ENCODE measurements at regions not wholly inside any gene's neighbourhood (a gene's known extent, or its start where the extent isn't known, plus 50 kb on each side); places are given as distances from the start of the nearest gene placed in this dataset.

DNA sequence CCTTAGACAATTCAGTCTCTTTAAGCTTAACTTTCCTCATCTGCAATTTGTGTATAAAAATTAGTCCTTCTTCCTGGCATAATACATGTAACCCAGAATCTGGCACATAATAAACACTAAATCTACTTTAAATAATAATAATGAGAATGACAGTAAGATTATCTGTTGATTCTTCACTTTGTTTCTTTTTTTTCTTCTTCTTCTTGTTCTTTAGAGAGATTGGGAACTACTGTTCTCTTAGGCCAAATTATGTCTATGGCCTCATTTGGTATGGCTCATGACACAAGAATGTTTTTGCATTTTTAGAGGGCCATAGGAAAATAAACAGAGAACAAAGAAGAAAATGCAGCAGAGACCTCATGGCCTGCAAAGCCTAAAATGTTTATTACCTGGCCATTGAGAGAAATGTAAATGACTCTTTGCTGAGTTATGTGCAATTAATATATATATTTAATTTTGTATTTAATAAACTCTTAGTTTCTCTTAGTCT, 275.8 kb downstream of the SLC6A15 start:
- no peak overlapping the region for H3K27ac ChIP-seq (ENCODE audit: low read depth, low read length)
- peaks cover 8% of the 10 kb centered on the region; the same call in 1 of the 2 replicates for H3K4me1 ChIP-seq (ENCODE audit: insufficient read depth, low read length)
- no peaks in the 10 kb centered on the region for H3K9me3 ChIP-seq (ENCODE audit: insufficient read depth, low read depth, low read length)
- H3K9ac ChIP-seq (ENCODE audit: low read depth, low read length), result no peak overlapping the region
- H3K36me3 ChIP-seq (ENCODE audit: insufficient read depth, low read length), result no peaks in the 10 kb centered on the region
- no peak overlapping the region for H3K4me3 ChIP-seq (ENCODE audit: low read length)
- no peaks in the 10 kb centered on the region for H3K27me3 ChIP-seq (ENCODE audit: insufficient read depth, low read length)

DNA sequence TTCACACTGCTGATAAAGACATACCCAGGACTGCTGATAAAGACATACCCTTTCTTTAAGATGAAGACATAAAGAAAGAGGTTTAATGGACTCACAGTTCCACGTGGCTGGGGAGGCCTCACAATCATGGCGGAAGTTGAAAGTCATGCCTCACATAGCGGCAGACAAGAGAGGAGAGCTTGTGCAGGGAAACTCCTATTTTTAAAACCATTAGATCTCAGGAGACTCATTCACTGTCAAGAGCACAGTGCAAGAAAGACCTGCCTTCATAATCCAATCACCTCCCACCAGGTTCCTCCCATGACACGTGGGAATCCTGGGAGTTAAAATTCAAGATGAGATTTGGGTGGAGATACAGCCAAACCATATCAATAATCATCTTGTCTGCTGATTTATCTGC, 278.1 kb downstream of the SLC6A15 start:
- WGBS, result 95% methylated on average over 3 of the region's 4 CpGs
- Histone ChIP-seq H3K9me3 (ENCODE audit: insufficient read depth, low read depth, low read length) (no peaks in the 10 kb centered on the region), H3K36me3 (ENCODE audit: insufficient read depth, low read length) (no peaks in the 10 kb centered on the region), H3K4me1 (ENCODE audit: insufficient read depth, low read length) (peaks cover 8% of the 10 kb centered on the region; the same call in 1 of the 2 replicates), H3K9ac (ENCODE audit: low read depth, low read length) (no peak overlapping the region), H3K4me3 (ENCODE audit: low read length) (no peak overlapping the region), H3K27me3 (ENCODE audit: insufficient read depth, low read length) (no peaks in the 10 kb centered on the region), H3K27ac (ENCODE audit: low read depth, low read length) (no peak overlapping the region)

DNA sequence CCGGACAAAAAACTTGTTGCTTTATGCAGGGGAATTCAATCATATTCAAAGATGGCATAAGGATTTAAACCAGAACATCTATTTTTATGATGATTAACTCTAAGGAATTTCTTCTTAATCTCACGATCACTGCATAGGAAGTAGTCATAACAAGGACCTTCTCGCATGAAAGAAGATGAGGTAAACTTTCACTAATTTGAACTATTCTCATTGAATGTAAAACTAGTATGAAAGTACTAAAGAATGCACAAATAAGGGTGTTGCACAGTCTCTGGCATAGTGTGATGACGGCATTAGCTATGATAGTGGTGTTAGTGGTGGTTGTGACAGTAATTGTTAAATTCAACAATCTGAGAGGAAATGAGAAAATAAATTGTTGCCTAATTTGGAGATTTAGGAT, 280.0 kb downstream of the SLC6A15 start:
- 84% methylated on average over 4 of the region's 4 CpGs for WGBS
- no peaks in the 10 kb centered on the region for H3K36me3 ChIP-seq (ENCODE audit: insufficient read depth, low read length)
- peaks cover 8% of the 10 kb centered on the region; the same call in 1 of the 2 replicates for H3K4me1 ChIP-seq (ENCODE audit: insufficient read depth, low read length)
- no peaks in the 10 kb centered on the region for H3K9me3 ChIP-seq (ENCODE audit: insufficient read depth, low read depth, low read length)
- H3K27ac ChIP-seq (ENCODE audit: low read depth, low read length), result no peak overlapping the region
- H3K27me3 ChIP-seq (ENCODE audit: insufficient read depth, low read length), result no peaks in the 10 kb centered on the region
- H3K9ac ChIP-seq (ENCODE audit: low read depth, low read length), result no peak overlapping the region
- no peak overlapping the region for H3K4me3 ChIP-seq (ENCODE audit: low read length)

DNA sequence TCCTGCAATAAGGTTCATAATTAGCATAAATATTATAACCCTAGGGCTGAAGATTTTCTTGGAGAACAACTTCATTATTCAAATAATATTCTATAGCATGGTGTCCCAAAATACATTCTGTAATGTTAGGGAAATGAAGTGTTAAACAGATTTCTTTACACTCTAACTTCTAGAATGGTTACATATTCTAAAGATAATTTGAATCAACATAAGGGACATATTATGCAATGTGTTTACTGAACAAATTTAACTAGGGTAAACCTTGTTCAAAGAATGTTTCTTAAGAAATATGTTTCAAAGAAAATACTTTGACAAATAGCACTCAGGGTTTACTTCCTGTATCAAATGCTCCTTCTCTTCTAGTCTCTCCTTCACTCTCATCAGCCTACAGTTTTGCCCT, 281.6 kb downstream of the SLC6A15 start:
- no peaks in the 10 kb centered on the region for H3K9me3 ChIP-seq (ENCODE audit: insufficient read depth, low read depth, low read length)
- H3K36me3 ChIP-seq (ENCODE audit: insufficient read depth, low read length), result no peaks in the 10 kb centered on the region
- H3K9ac ChIP-seq (ENCODE audit: low read depth, low read length), result no peak overlapping the region
- no peaks in the 10 kb centered on the region for H3K27me3 ChIP-seq (ENCODE audit: insufficient read depth, low read length)
- no peak overlapping the region for H3K4me3 ChIP-seq (ENCODE audit: low read length)
- 0 out of 2 replicates have a peak, but pooled peaks cover 3% of the 10 kb centered on the region for H3K4me1 ChIP-seq (ENCODE audit: insufficient read depth, low read length)
- no peak overlapping the region for H3K27ac ChIP-seq (ENCODE audit: low read depth, low read length)

DNA sequence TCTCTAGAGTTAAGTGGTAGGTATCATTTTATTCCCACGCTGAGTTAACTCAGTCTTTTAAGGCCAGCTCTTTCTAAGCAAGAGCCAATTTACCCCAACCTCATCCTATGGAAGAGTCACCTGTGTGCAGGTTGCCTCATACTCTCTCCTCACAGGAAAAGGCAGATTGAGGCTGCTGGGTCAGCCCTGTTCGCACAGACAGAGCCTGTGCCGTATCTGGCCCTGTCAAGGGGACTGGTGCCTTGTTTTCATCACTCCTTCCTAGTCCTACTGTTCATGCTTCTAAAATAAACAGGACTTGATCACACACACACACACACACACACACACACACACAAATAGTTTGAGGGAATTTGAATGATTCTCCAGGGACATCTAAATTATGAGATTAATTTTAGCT, 285.0 kb downstream of the SLC6A15 start:
- Histone ChIP-seq H3K4me1 (ENCODE audit: insufficient read depth, low read length) (0 out of 2 replicates have a peak, but pooled peaks cover 2% of the 10 kb centered on the region), H3K36me3 (ENCODE audit: insufficient read depth, low read length) (no peaks in the 10 kb centered on the region), H3K27me3 (ENCODE audit: insufficient read depth, low read length) (no peaks in the 10 kb centered on the region), H3K27ac (ENCODE audit: low read depth, low read length) (no peak overlapping the region), H3K9ac (ENCODE audit: low read depth, low read length) (no peak overlapping the region), H3K4me3 (ENCODE audit: low read length) (no peak overlapping the region), H3K9me3 (ENCODE audit: insufficient read depth, low read depth, low read length) (no peaks in the 10 kb centered on the region)
- 93% methylated on average over 3 of the region's 3 CpGs for WGBS

DNA sequence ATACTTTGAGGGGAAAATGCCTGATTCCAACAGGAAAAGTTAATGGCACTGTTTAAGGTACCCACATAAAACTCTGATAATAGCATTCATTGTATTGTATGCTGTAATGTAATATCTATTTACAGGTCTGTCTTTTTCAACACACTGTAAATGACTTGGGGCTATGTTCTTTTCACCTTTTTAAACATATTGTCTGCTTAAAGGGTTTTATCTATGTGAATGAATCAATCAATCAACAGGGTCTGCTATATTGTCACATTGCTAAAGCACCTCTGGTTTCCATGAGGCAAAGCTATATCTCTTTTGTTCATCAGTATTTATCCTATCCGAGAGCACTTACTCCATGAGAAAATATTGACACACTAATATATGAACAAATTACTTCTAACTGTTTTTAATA, 288.0 kb downstream of the SLC6A15 start:
- no peak overlapping the region for H3K9ac ChIP-seq (ENCODE audit: low read depth, low read length)
- no peak overlapping the region for H3K27ac ChIP-seq (ENCODE audit: low read depth, low read length)
- no peaks in the 10 kb centered on the region for H3K36me3 ChIP-seq (ENCODE audit: insufficient read depth, low read length)
- 0 out of 2 replicates have a peak, but pooled peaks cover 2% of the 10 kb centered on the region for H3K4me1 ChIP-seq (ENCODE audit: insufficient read depth, low read length)
- no peaks in the 10 kb centered on the region for H3K27me3 ChIP-seq (ENCODE audit: insufficient read depth, low read length)
- H3K4me3 ChIP-seq (ENCODE audit: low read length), result no peak overlapping the region
- WGBS, result 100% methylated on average over 1 of the region's 1 CpG
- no peaks in the 10 kb centered on the region for H3K9me3 ChIP-seq (ENCODE audit: insufficient read depth, low read depth, low read length)

DNA sequence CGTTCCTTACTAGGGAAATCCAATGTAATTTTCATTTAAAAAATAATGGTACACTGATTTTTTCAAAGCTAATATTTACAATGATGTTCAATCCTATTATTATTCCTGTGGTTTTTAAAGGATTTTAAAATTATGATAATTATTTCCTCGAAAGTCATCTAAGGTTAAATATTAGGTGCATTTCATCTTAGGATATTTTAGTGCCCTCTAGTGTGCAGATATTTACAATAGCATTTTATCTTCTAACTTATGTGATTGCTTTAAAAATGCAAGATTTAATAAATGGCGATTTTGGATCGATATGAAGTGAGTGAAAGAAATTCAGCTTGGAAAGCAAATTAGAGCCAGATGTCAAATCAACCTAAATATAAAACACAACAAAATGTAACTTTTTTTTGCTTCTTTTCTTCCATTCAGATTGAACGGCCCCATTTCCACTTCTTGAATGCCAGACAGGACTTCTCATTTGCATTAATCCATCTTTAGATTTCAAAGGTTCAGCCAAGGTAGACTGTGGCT, 293.5 kb downstream of the SLC6A15 start:
- no peak overlapping the region for H3K9ac ChIP-seq (ENCODE audit: low read depth, low read length)
- no peaks in the 10 kb centered on the region for H3K9me3 ChIP-seq (ENCODE audit: insufficient read depth, low read depth, low read length)
- H3K36me3 ChIP-seq (ENCODE audit: insufficient read depth, low read length), result no peaks in the 10 kb centered on the region
- 83% methylated on average over 1 of the region's 5 CpGs for WGBS
- no peaks in the 10 kb centered on the region for H3K27me3 ChIP-seq (ENCODE audit: insufficient read depth, low read length)
- H3K4me3 ChIP-seq (ENCODE audit: low read length), result no peak overlapping the region
- peaks cover 6% of the 10 kb centered on the region; the same call in 1 of the 2 replicates for H3K4me1 ChIP-seq (ENCODE audit: insufficient read depth, low read length)
- H3K27ac ChIP-seq (ENCODE audit: low read depth, low read length), result no peak overlapping the region

DNA sequence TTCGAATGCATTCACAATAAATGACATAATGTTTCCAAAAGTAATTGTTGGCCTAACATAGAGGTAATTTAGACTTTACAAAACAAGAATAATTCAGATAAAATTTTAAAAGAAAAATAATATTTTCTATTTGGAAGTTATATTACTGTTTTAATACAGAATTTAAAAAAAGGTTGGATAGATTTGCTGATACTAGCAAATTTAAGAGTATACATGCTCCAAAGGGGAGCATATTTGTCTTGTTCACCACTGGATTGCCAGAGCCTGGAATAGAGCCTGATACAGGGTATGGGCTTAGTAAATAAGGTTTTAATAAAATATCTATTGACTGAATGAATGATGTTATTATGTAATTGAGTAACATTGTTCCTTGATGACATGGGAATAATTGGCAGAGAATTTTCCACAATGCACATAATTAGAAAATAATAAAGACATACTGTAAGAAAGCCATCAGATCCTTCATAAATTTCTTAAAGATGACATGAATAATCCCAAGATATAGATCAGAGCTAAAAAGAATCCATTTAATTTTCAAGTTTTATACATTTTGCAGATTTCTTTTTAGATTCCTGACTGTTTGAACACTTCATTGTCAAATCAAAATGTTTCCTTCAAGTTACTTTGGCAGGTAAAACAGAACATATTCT, 305.3 kb downstream of the SLC6A15 start:
- no peaks in the 10 kb centered on the region for H3K9me3 ChIP-seq (ENCODE audit: insufficient read depth, low read depth, low read length)
- no peaks in the 10 kb centered on the region for H3K27me3 ChIP-seq (ENCODE audit: insufficient read depth, low read length)
- H3K27ac ChIP-seq (ENCODE audit: low read depth, low read length), result no peak overlapping the region
- no CpG with 5 or more reads among the region's 1 CpG for WGBS
- no peaks in the 10 kb centered on the region for H3K36me3 ChIP-seq (ENCODE audit: insufficient read depth, low read length)
- H3K4me3 ChIP-seq (ENCODE audit: low read length), result no peak overlapping the region
- no peaks in the 10 kb centered on the region for H3K4me1 ChIP-seq (ENCODE audit: insufficient read depth, low read length)
- H3K9ac ChIP-seq (ENCODE audit: low read depth, low read length), result no peak overlapping the region

DNA sequence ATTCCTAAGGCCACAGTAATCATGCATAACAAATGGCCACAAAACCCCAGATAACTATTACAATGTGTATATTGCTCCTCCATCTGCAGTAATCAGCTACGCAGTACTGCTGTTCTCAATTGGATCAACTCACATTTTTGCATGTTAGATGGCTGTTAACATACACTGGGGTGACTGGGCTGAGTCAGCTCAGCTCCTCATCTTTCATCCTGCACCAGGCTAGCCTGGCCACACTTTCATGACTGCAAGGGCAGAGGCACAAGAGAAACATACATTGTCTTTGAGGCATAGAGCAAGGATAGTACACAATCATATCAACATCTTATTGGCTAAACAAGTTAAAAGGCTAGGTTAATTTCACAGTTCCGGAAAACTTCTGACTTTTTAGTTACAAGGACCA, 306.6 kb downstream of the SLC6A15 start:
- WGBS, result 100% methylated on average over 2 of the region's 2 CpGs
- no peak overlapping the region for H3K9ac ChIP-seq (ENCODE audit: low read depth, low read length)
- no peaks in the 10 kb centered on the region for H3K27me3 ChIP-seq (ENCODE audit: insufficient read depth, low read length)
- H3K36me3 ChIP-seq (ENCODE audit: insufficient read depth, low read length), result no peaks in the 10 kb centered on the region
- no peak overlapping the region for H3K4me3 ChIP-seq (ENCODE audit: low read length)
- no peaks in the 10 kb centered on the region for H3K9me3 ChIP-seq (ENCODE audit: insufficient read depth, low read depth, low read length)
- peaks cover 8% of the 10 kb centered on the region; the same call in 1 of the 2 replicates for H3K4me1 ChIP-seq (ENCODE audit: insufficient read depth, low read length)
- no peak overlapping the region for H3K27ac ChIP-seq (ENCODE audit: low read depth, low read length)

DNA sequence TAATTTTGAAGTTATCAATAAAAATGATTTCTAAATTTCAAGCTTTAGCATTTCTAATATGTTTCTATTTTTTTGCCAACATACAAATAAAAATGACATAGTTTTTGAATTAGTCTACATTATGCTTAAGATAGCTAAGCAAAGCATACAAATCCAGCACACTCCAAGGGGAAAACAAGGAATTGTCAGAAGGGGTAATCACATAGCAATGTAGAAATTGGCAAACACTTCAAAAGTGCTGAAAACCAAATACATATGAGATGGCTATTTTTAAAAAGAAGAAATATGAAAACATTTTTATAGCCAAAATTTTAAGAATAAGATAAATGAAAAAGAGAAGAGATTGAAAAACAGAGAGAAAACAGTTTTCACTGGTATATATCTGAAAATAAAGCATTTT, 308.0 kb downstream of the SLC6A15 start:
- Histone ChIP-seq H3K4me3 (ENCODE audit: low read length) (no peak overlapping the region), H3K27ac (ENCODE audit: low read depth, low read length) (no peak overlapping the region), H3K9me3 (ENCODE audit: insufficient read depth, low read depth, low read length) (no peaks in the 10 kb centered on the region), H3K27me3 (ENCODE audit: insufficient read depth, low read length) (no peaks in the 10 kb centered on the region), H3K36me3 (ENCODE audit: insufficient read depth, low read length) (no peaks in the 10 kb centered on the region), H3K4me1 (ENCODE audit: insufficient read depth, low read length) (peaks cover 14% of the 10 kb centered on the region; the same call in 1 of the 2 replicates), H3K9ac (ENCODE audit: low read depth, low read length) (no peak overlapping the region)

DNA sequence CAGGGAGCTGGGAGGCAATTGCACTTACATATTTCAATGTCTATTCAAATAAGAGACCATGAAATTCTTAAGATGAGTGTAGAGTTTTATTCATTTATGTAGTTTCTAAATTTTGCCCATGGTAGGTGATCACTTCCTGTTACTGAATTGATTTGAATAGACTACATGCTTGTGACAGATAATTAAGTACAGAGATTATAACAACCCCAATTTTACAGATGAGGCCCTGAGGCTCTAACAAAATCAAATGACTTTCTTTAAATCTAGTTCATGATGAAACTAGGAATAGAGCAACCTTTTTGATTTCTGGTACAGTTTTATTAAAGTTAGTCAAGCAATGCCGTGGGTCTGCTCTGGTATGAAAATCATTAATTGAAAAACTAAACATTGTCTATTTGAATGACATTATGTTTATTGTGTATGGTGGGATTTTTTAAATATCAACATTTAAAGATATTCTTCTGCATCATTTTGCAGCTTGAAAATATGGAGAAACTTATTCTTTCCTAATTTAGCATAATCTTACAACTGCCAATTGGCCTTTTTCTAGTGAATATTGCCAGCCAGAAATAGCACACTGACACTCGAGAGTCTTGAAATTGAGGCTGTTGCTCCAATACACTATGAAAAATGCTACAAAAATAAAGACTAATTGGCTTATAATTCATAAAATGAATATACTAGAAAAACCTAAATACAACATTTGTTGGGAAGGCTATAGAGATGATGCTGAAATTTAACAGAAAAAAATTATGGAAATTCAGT, 308.9 kb downstream of the SLC6A15 start:
- Histone ChIP-seq H3K9me3 (ENCODE audit: insufficient read depth, low read depth, low read length) (no peaks in the 10 kb centered on the region), H3K4me1 (ENCODE audit: insufficient read depth, low read length) (peaks cover 21% of the 10 kb centered on the region; the same call in 1 of the 2 replicates), H3K27me3 (ENCODE audit: insufficient read depth, low read length) (no peaks in the 10 kb centered on the region), H3K27ac (ENCODE audit: low read depth, low read length) (no peak overlapping the region), H3K9ac (ENCODE audit: low read depth, low read length) (no peak overlapping the region), H3K36me3 (ENCODE audit: insufficient read depth, low read length) (no peaks in the 10 kb centered on the region), H3K4me3 (ENCODE audit: low read length) (no peak overlapping the region)
- 94% methylated on average over 2 of the region's 2 CpGs for WGBS

Measured in HUES64 (cell line).